Activated T-cell treated with anti-CD3 and anti-CD28 coated beads for 24 hours (primary cell): ENCODE measurements at regions not wholly inside any gene's neighbourhood (a gene's known extent, or its start where the extent isn't known, plus 50 kb on each side); places are given as distances from the start of the nearest gene placed in this dataset.
"Not testable (repeated sequence)": the region's sequence is repeated elsewhere in the genome, so short reads cannot be mapped to it uniquely, and the experiment has no call there.

Experiments used
- DNase-seq: peaks from one replicate; pipeline ENCODE4 v3.0.0-alpha.2; 2020; ENCODE audit warnings: low read depth

GRCh38 chr9:78972303-78972999 lies 599.3 kb upstream of the TLE4 start:
- DNase-seq, result no peak

GRCh38 chr9:78973907-78974306 lies 597.9 kb upstream of the TLE4 start:
- no peak for DNase-seq

- DNase-seq, result no peak
Observed at GRCh38 chr9:78982849-78983248, 588.9 kb upstream of the TLE4 start.

- no peak for DNase-seq
Observed at GRCh38 chr9:78985084-78985738, 586.6 kb upstream of the TLE4 start.

GRCh38 chr9:78986446-78986845 lies 585.3 kb upstream of the TLE4 start:
- no peak for DNase-seq

- DNase-seq, result no peak
Observed at GRCh38 chr9:78989031-78989658, 582.6 kb upstream of the TLE4 start.

GRCh38 chr9:78994471-78994870 lies 577.3 kb upstream of the TLE4 start:
- DNase-seq, result no peak

GRCh38 chr9:78994974-78995373 lies 576.8 kb upstream of the TLE4 start:
- DNase-seq, result not testable (repeated sequence)

GRCh38 chr9:78997296-78997695 lies 574.5 kb upstream of the TLE4 start:
- no peak for DNase-seq

- DNase-seq, result no peak
Observed at GRCh38 chr9:79000230-79001002, 571.3 kb upstream of the TLE4 start.

- no peak for DNase-seq
Observed at GRCh38 chr9:79001012-79001411, 570.8 kb upstream of the TLE4 start.

- DNase-seq, result no peak
Observed at GRCh38 chr9:79003514-79003913, 568.3 kb upstream of the TLE4 start.

- DNase-seq, result no peak
Observed at GRCh38 chr9:79004032-79004431, 567.7 kb upstream of the TLE4 start.

- no peak for DNase-seq
Observed at GRCh38 chr9:79006546-79006945, 565.2 kb upstream of the TLE4 start.

- DNase-seq, result no peak
Observed at GRCh38 chr9:79007701-79008483, 563.9 kb upstream of the TLE4 start.

GRCh38 chr9:79008916-79009315 lies 562.8 kb upstream of the TLE4 start:
- no peak for DNase-seq

GRCh38 chr9:79011461-79011860 lies 560.3 kb upstream of the TLE4 start:
- DNase-seq, result no peak

GRCh38 chr9:79012561-79012960 lies 559.2 kb upstream of the TLE4 start:
- DNase-seq, result no peak

- no peak for DNase-seq
Observed at GRCh38 chr9:79013715-79014610, 557.8 kb upstream of the TLE4 start.

GRCh38 chr9:79014929-79015699 lies 556.7 kb upstream of the TLE4 start:
- no peak for DNase-seq
